ENCODE measurements at regions not wholly inside any gene's neighbourhood (a gene's known extent, or its start where the extent isn't known, plus 50 kb on each side); places are given as distances from the start of the nearest gene placed in this dataset.

DNA sequence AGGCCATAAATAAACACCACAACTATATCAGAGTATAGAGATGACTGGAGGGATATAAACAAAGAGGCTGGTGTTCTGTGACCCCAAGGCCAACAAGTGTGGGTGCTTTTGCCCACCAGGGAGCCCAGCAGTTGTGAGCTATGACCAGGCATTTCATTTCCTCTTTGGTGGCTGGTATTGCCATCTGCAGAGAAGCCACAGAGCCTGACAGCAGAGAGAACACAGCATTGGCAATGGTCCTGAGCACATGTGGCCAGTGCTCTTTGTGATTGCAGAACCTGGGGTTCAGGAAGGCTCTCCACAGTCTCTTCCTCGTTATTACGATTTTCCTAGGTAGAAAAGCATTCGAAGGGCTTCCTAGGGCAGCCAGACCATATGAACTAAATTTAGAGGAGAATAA is 112.3 kb downstream of the TM2D1 start:
- Histone ChIP-seq H3K18ac (ENCODE audit: extremely low read depth, low read length) (0 out of 2 replicates have a peak overlapping the region, but pooled peaks have one; percentile 1), H4K8ac (ENCODE audit: extremely low read depth, insufficient read depth, low read length) (no peak overlapping the region), H3K14ac (ENCODE audit: insufficient read length) (no peak overlapping the region), H3K4me1 (replicated peaks in 1 of 4; ENCODE audit: control insufficient read depth in 3 of 4, insufficient read depth in 4 of 4, low read length in 3 of 4) (peaks cover 0 to 5% (median 0%) of the 10 kb centered on the region in 4 experiments; a peak in 2 of 7 replicates), H3K4ac (replicated peaks; ENCODE audit: insufficient read length, low read depth, low read length) (no peak overlapping the region), H2BK120ac (replicated peaks; ENCODE audit: low read depth, low read length) (no peak overlapping the region), H4K91ac (replicated peaks; ENCODE audit: insufficient read length, low read length) (no peak overlapping the region), H3K23ac (ENCODE audit: insufficient read length) (no peak overlapping the region), H3K56ac (replicated peaks; ENCODE audit: insufficient read length, low read depth, low read length) (no peak overlapping the region), H2BK12ac (ENCODE audit: low read depth, low read length) (no peak overlapping the region), H3K36me3 (ENCODE audit: control insufficient read depth in 2 of 4, insufficient read depth in 4 of 4, low read length in 3 of 4) (no peaks in the 10 kb centered on the region), H2BK5ac (ENCODE audit: low read depth, low read length) (no peak overlapping the region), H3K9ac (replicated peaks in 1 of 4; ENCODE audit: extremely low read depth in 1 of 4, low read depth in 3 of 4, low read length in 3 of 4) (no peak overlapping the region), H3K4me3 (ENCODE audit: extremely low read depth in 1 of 4, insufficient read depth in 2 of 4, low read depth in 3 of 4, low read length in 4 of 4) (no peak overlapping the region), H2AFZ (ENCODE audit: low read length) (no peak overlapping the region), H3K23me2 (ENCODE audit: low read depth, low read length) (no peaks in the 10 kb centered on the region; the same call in 1 of the 2 replicates), H3K4me2 (ENCODE audit: insufficient read depth in 1 of 2, low read depth in 2 of 2, low read length in 2 of 2) (no peak overlapping the region), H4K20me1 (replicated peaks in 1 of 2; ENCODE audit: control insufficient read depth in 1 of 2, insufficient read depth in 2 of 2, low read length in 2 of 2) (no peaks in the 10 kb centered on the region), H3K27ac (ENCODE audit: low read depth, low read length) (no peak overlapping the region), H3K27me3 (replicated peaks in 1 of 4; ENCODE audit: control insufficient read depth in 3 of 4, extremely low read depth in 1 of 4, insufficient read depth in 3 of 4, low read length in 3 of 4) (no peaks in the 10 kb centered on the region), H2BK20ac (ENCODE audit: low read length) (no peak overlapping the region), H2BK15ac (ENCODE audit: low read length) (no peak overlapping the region), H3K79me2 (ENCODE audit: control insufficient read depth in 1 of 2, insufficient read depth in 2 of 2, low read length in 2 of 2) (no peaks in the 10 kb centered on the region), H2AK5ac (ENCODE audit: low read depth, low read length) (no peak overlapping the region), H4K5ac (ENCODE audit: insufficient read length, low read depth, low read length) (no peak overlapping the region), H3K9me3 (ENCODE audit: insufficient read depth in 2 of 2, low read depth in 1 of 2, low read length in 1 of 2) (no peaks in the 10 kb centered on the region), H3K79me1 (ENCODE audit: low read depth, low read length) (no peaks in the 10 kb centered on the region)
- no peak for FAIRE-seq
- no peak for DNase-seq (ENCODE audit: low read depth in 1 of 2, low spot score in 2 of 2)
- CTCF ChIA-PET (ENCODE audit: partially characterized antibody): interaction anchor here (1.5 to 1.6 kb wide), 2 partner anchors 44 to 72 kb away, joined by 4 to 5 read pairs; no protein-coding TSS in a partner anchor
- POLR2A ChIA-PET (ENCODE audit: partially characterized antibody): no interaction called here
- 88% methylated on average over 3 of the region's 3 CpGs; no CpG with 5 or more reads in 1 of the 2 experiments for WGBS, 2 experiments (ENCODE audit: extremely low coverage in 1 of 2, insufficient coverage in 1 of 2, insufficient read length in 1 of 2, insufficient replicate concordance in 2 of 2, low coverage in 1 of 2, low lambda C conversion rate in 2 of 2, missing lambda C conversion rate in 1 of 2)
- no peak for TF ChIP-seq SP4 (IDR thresholded peaks at IDR 0.05; ENCODE audit: low read length)
